NCI-H510A (cell line): ENCODE measurements at regions not wholly inside any gene's neighbourhood (a gene's known extent, or its start where the extent isn't known, plus 50 kb on each side); places are given as distances from the start of the nearest gene placed in this dataset.

Experiments used
- DNase-seq: peaks from one replicate; lab custom pipeline; 2025; lab: John Stamatoyannopoulos, UW

- no peak for DNase-seq
Observed at GRCh38 chr18:33517950-33518349, 60.1 kb upstream of the ASXL3 start.

- no peak for DNase-seq
Observed at GRCh38 chr18:33513027-33513426, 65.0 kb upstream of the ASXL3 start.

- no peak for DNase-seq
Observed at GRCh38 chr18:33507019-33507418, 66.5 kb upstream of the CCDC178 start.

GRCh38 chr18:33505798-33506197, 65.3 kb upstream of the CCDC178 start:
- no peak for DNase-seq

- no peak for DNase-seq
Observed at GRCh38 chr18:33505297-33505696, 64.8 kb upstream of the CCDC178 start.

GRCh38 chr18:33495278-33495677, 54.8 kb upstream of the CCDC178 start:
- DNase-seq, result peak; percentile 23
